ENCODE measurements at regions not wholly inside any gene's neighbourhood (a gene's known extent, or its start where the extent isn't known, plus 50 kb on each side); places are given as distances from the start of the nearest gene placed in this dataset.

DNA sequence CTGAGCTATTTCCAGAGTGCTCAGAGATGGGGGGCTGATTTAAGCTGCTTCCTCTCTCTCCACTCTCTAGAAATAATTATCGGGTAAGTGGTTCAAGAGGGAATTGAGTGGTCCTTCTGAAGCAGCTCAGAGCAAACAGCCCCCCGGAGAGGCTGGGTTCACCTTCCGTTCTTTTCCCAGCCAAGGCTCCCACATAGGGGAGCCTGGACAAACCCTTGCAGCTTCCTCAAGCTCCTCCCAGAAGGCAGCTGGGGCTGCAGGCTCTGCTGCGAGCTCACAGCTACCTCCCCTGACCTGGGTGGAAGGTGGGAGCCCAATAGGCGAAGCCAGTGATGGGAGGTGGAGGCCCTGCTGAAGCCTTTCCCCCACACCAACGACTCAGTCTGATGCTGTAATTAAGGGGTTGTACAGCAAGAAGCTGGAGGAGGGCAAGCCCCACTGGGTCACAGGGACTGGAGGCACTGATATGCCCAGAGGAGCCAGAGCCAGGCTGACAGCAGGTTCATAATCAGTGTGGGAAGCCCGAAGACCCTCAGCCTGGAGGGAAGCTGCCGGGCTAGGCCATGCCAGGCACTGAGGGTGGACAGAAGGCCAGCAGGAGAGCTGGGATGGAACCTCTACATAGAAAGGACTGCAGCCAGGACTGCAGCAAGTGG is 52.4 kb downstream of the ARL6IP4 start:
- TF ChIP-seq, protein P1, sequence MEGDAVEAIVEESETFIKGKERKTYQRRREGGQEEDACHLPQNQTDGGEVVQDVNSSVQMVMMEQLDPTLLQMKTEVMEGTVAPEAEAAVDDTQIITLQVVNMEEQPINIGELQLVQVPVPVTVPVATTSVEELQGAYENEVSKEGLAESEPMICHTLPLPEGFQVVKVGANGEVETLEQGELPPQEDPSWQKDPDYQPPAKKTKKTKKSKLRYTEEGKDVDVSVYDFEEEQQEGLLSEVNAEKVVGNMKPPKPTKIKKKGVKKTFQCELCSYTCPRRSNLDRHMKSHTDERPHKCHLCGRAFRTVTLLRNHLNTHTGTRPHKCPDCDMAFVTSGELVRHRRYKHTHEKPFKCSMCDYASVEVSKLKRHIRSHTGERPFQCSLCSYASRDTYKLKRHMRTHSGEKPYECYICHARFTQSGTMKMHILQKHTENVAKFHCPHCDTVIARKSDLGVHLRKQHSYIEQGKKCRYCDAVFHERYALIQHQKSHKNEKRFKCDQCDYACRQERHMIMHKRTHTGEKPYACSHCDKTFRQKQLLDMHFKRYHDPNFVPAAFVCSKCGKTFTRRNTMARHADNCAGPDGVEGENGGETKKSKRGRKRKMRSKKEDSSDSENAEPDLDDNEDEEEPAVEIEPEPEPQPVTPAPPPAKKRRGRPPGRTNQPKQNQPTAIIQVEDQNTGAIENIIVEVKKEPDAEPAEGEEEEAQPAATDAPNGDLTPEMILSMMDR (IDR thresholded peaks at IDR 0.05; ENCODE audit: insufficient read depth, low read depth, low read length), result no peak
- TF ChIP-seq EZH2 (IDR thresholded peaks at IDR 0.05; ENCODE audit: insufficient read depth, low read length), result no peak

All from astrocyte (in vitro differentiated cells and primary cell).